ENCODE measurements at regions not wholly inside any gene's neighbourhood (a gene's known extent, or its start where the extent isn't known, plus 50 kb on each side); places are given as distances from the start of the nearest gene placed in this dataset.
A peak's percentile ranks its signal among the peaks of the same experiment; 100 is the strongest.

GRCh38 chr16:31694461-31694860 lies 166.8 kb downstream of the AHSP start:
- H3K36me3 ChIP-seq = no peaks in the 10 kb centered on the region
- no peak overlapping the region for H3K4me3 ChIP-seq

DNA sequence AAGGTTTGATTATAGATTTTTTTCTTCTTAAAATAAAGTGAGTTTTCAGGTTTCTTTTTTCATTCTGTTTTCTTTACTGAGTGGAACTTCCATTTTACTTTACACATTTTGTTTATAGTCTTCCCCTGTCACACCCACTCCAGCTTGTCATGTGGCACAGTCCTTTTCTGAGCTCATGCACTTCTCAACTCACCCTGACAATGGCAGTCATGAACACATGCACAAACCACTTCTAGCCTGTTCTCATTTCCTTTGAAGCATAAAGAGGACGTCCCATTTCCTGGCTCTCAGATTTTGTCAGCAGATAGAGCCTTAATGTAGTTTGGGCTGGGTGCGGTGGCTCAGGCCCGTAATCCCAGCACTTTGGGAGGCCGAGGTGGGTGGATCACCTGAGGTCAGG lies 168.0 kb downstream of the AHSP start:
- DNase-seq = no peak
- peak in 1 of 2 donors; percentile 56 for ATAC-seq
- H3K4me1 ChIP-seq = peaks cover 6% of the 10 kb centered on the region

More at GRCh38 chr16:31694461-31694860, 166.8 kb downstream of the AHSP start:
- Histone ChIP-seq H3K9me3 (no peaks in the 10 kb centered on the region), H3K27ac (no peak overlapping the region), H3K4me1 (no peaks in the 10 kb centered on the region), H3K27me3 (ENCODE audit: low read depth) (no peaks in the 10 kb centered on the region)
- ATAC-seq = peak in 1 of 2 donors; percentile 17
- intact Hi-C loops (cut with DNase I) = no loop called here
- TF ChIP-seq CTCF (IDR thresholded peaks at IDR 0.05) = no peak
- DNase-seq = no peak

GRCh38 chr16:31696968-31697743 lies 169.5 kb downstream of the AHSP start:
- Histone ChIP-seq H3K9me3 (no peaks in the 10 kb centered on the region), H3K27me3 (ENCODE audit: low read depth) (no peaks in the 10 kb centered on the region), H3K36me3 (no peaks in the 10 kb centered on the region), H3K27ac (no peak overlapping the region), H3K4me1 (peaks cover 15% of the 10 kb centered on the region), H3K4me3 (no peak overlapping the region)
- DNase-seq = no peak
- intact Hi-C loops (cut with DNase I) = no loop called here
- TF ChIP-seq CTCF (IDR thresholded peaks at IDR 0.05) = peak; percentile 50
- no peak for ATAC-seq

More for the DNA sequence above, 168.0 kb downstream of the AHSP start:
- no peak overlapping the region for H3K27ac ChIP-seq
- intact Hi-C loops (cut with DNase I) = no loop called here
- no peaks in the 10 kb centered on the region for H3K36me3 ChIP-seq
- H3K4me3 ChIP-seq = no peak overlapping the region
- TF ChIP-seq CTCF (IDR thresholded peaks at IDR 0.05) = no peak
- no peaks in the 10 kb centered on the region for H3K27me3 ChIP-seq (ENCODE audit: low read depth)
- H3K9me3 ChIP-seq = no peaks in the 10 kb centered on the region

GRCh38 chr16:31697744-31698125 lies 170.0 kb downstream of the AHSP start:
- Histone ChIP-seq H3K9me3 (no peaks in the 10 kb centered on the region), H3K27ac (no peak overlapping the region), H3K36me3 (no peaks in the 10 kb centered on the region), H3K27me3 (ENCODE audit: low read depth) (no peaks in the 10 kb centered on the region), H3K4me3 (no peak overlapping the region), H3K4me1 (peaks cover 15% of the 10 kb centered on the region)
- no peak for DNase-seq
- intact Hi-C loops (cut with DNase I) = no loop called here
- no peak for TF ChIP-seq CTCF (IDR thresholded peaks at IDR 0.05)
- ATAC-seq = no peak

GRCh38 chr16:31698901-31699300 lies 171.2 kb downstream of the AHSP start:
- H3K27me3 ChIP-seq (ENCODE audit: low read depth) = no peaks in the 10 kb centered on the region
- DNase-seq (no peak), ATAC-seq (no peak)
- no peak for TF ChIP-seq CTCF (IDR thresholded peaks at IDR 0.05)
- no peaks in the 10 kb centered on the region for H3K9me3 ChIP-seq
- no peak overlapping the region for H3K4me3 ChIP-seq
- H3K27ac ChIP-seq = no peak overlapping the region
- H3K4me1 ChIP-seq = peaks cover 15% of the 10 kb centered on the region
- intact Hi-C loops (cut with DNase I) = no loop called here
- peaks cover 8% of the 10 kb centered on the region for H3K36me3 ChIP-seq
